ENCODE measurements at regions not wholly inside any gene's neighbourhood (a gene's known extent, or its start where the extent isn't known, plus 50 kb on each side); places are given as distances from the start of the nearest gene placed in this dataset.

- no peak overlapping the region for H3K4me3 Mint-ChIP-seq
- peaks cover 14% of the 10 kb centered on the region for H3K27me3 Mint-ChIP-seq
- H3K4me1 Mint-ChIP-seq (ENCODE audit: low read depth): no peaks in the 10 kb centered on the region
- no peak overlapping the region for H3K27ac Mint-ChIP-seq
- H3K9me3 Mint-ChIP-seq: peaks cover 4% of the 10 kb centered on the region
- no peaks in the 10 kb centered on the region for H3K36me3 Mint-ChIP-seq (ENCODE audit: low read depth)
- intact Hi-C loops (cut with micrococcal nuclease): no loop called here
Observed at GRCh38 chr6:5909721-5910120, 97.0 kb downstream of the NRN1 start.

GRCh38 chr6:5906842-5907241, 99.9 kb downstream of the NRN1 start:
- H3K36me3 Mint-ChIP-seq (ENCODE audit: low read depth): no peaks in the 10 kb centered on the region
- intact Hi-C loops (cut with micrococcal nuclease): no loop called here
- H3K27me3 Mint-ChIP-seq: peaks cover 9% of the 10 kb centered on the region
- no peak overlapping the region for H3K27ac Mint-ChIP-seq
- no peaks in the 10 kb centered on the region for H3K9me3 Mint-ChIP-seq
- H3K4me1 Mint-ChIP-seq (ENCODE audit: low read depth): peaks cover 6% of the 10 kb centered on the region
- no peak overlapping the region for H3K4me3 Mint-ChIP-seq

- Mint-ChIP-seq H3K27me3 (peaks cover 9% of the 10 kb centered on the region), H3K4me1 (ENCODE audit: low read depth) (peaks cover 6% of the 10 kb centered on the region), H3K4me3 (no peak overlapping the region), H3K27ac (no peak overlapping the region), H3K36me3 (ENCODE audit: low read depth) (no peaks in the 10 kb centered on the region), H3K9me3 (no peaks in the 10 kb centered on the region)
- intact Hi-C loops (cut with micrococcal nuclease): no loop called here
Observed at GRCh38 chr6:5906340-5906670, 100.4 kb downstream of the NRN1 start.

- H3K9me3 Mint-ChIP-seq: no peaks in the 10 kb centered on the region
- H3K27me3 Mint-ChIP-seq: peaks cover 4% of the 10 kb centered on the region
- H3K27ac Mint-ChIP-seq: no peak overlapping the region
- H3K4me1 Mint-ChIP-seq (ENCODE audit: low read depth): peaks cover 6% of the 10 kb centered on the region
- H3K4me3 Mint-ChIP-seq: no peak overlapping the region
- no peaks in the 10 kb centered on the region for H3K36me3 Mint-ChIP-seq (ENCODE audit: low read depth)
- intact Hi-C loops (cut with micrococcal nuclease): no loop called here
Observed at GRCh38 chr6:5905431-5906339, 101.0 kb downstream of the NRN1 start.

- intact Hi-C loops (cut with micrococcal nuclease): no loop called here
- Mint-ChIP-seq H3K4me3 (no peak overlapping the region), H3K4me1 (ENCODE audit: low read depth) (peaks cover 6% of the 10 kb centered on the region), H3K36me3 (ENCODE audit: low read depth) (no peaks in the 10 kb centered on the region), H3K27me3 (peaks cover 4% of the 10 kb centered on the region), H3K9me3 (no peaks in the 10 kb centered on the region), H3K27ac (no peak overlapping the region)
Observed at GRCh38 chr6:5904532-5904931, 102.2 kb downstream of the NRN1 start.

- H3K36me3 Mint-ChIP-seq (ENCODE audit: low read depth): no peaks in the 10 kb centered on the region
- no peak overlapping the region for H3K4me3 Mint-ChIP-seq
- H3K27ac Mint-ChIP-seq: no peak overlapping the region
- no peaks in the 10 kb centered on the region for H3K9me3 Mint-ChIP-seq
- peaks cover 6% of the 10 kb centered on the region for H3K4me1 Mint-ChIP-seq (ENCODE audit: low read depth)
- peaks cover 6% of the 10 kb centered on the region for H3K27me3 Mint-ChIP-seq
- intact Hi-C loops (cut with micrococcal nuclease): no loop called here
Observed at GRCh38 chr6:5899216-5900045, 107.3 kb downstream of the NRN1 start.

GRCh38 chr6:5898563-5898962, 108.2 kb downstream of the NRN1 start:
- Mint-ChIP-seq H3K27me3 (peaks cover 6% of the 10 kb centered on the region), H3K4me3 (no peak overlapping the region), H3K36me3 (ENCODE audit: low read depth) (no peaks in the 10 kb centered on the region), H3K27ac (no peak overlapping the region), H3K4me1 (ENCODE audit: low read depth) (peaks cover 6% of the 10 kb centered on the region), H3K9me3 (no peaks in the 10 kb centered on the region)
- intact Hi-C loops (cut with micrococcal nuclease): no loop called here

GRCh38 chr6:5898102-5898501, 108.6 kb downstream of the NRN1 start:
- no peaks in the 10 kb centered on the region for H3K9me3 Mint-ChIP-seq
- no peaks in the 10 kb centered on the region for H3K36me3 Mint-ChIP-seq (ENCODE audit: low read depth)
- intact Hi-C loops (cut with micrococcal nuclease): no loop called here
- H3K27me3 Mint-ChIP-seq: peaks cover 7% of the 10 kb centered on the region
- no peak overlapping the region for H3K4me3 Mint-ChIP-seq
- H3K4me1 Mint-ChIP-seq (ENCODE audit: low read depth): peaks cover 6% of the 10 kb centered on the region
- no peak overlapping the region for H3K27ac Mint-ChIP-seq

- Mint-ChIP-seq H3K27ac (no peak overlapping the region), H3K36me3 (ENCODE audit: low read depth) (no peaks in the 10 kb centered on the region), H3K27me3 (peaks cover 12% of the 10 kb centered on the region), H3K4me3 (no peak overlapping the region), H3K9me3 (no peaks in the 10 kb centered on the region), H3K4me1 (ENCODE audit: low read depth) (no peaks in the 10 kb centered on the region)
- intact Hi-C loops (cut with micrococcal nuclease): no loop called here
Observed at GRCh38 chr6:5896476-5897200, 110.1 kb downstream of the NRN1 start.

GRCh38 chr6:5894357-5894756, 112.4 kb downstream of the NRN1 start:
- intact Hi-C loops (cut with micrococcal nuclease): no loop called here
- Mint-ChIP-seq H3K36me3 (ENCODE audit: low read depth) (no peaks in the 10 kb centered on the region), H3K4me3 (no peak overlapping the region), H3K27ac (no peak overlapping the region), H3K9me3 (no peaks in the 10 kb centered on the region), H3K27me3 (peaks cover 15% of the 10 kb centered on the region), H3K4me1 (ENCODE audit: low read depth) (no peaks in the 10 kb centered on the region)

- H3K4me1 Mint-ChIP-seq (ENCODE audit: low read depth): no peaks in the 10 kb centered on the region
- H3K27me3 Mint-ChIP-seq: peaks cover 13% of the 10 kb centered on the region
- intact Hi-C loops (cut with micrococcal nuclease): no loop called here
- H3K9me3 Mint-ChIP-seq: no peaks in the 10 kb centered on the region
- H3K27ac Mint-ChIP-seq: no peak overlapping the region
- H3K4me3 Mint-ChIP-seq: no peak overlapping the region
- H3K36me3 Mint-ChIP-seq (ENCODE audit: low read depth): no peaks in the 10 kb centered on the region
Observed at GRCh38 chr6:5893295-5893694, 113.4 kb downstream of the NRN1 start.

- no peaks in the 10 kb centered on the region for H3K4me1 Mint-ChIP-seq (ENCODE audit: low read depth)
- H3K27ac Mint-ChIP-seq: no peak overlapping the region
- intact Hi-C loops (cut with micrococcal nuclease): no loop called here
- no peaks in the 10 kb centered on the region for H3K9me3 Mint-ChIP-seq
- no peaks in the 10 kb centered on the region for H3K36me3 Mint-ChIP-seq (ENCODE audit: low read depth)
- peaks cover 13% of the 10 kb centered on the region for H3K27me3 Mint-ChIP-seq
- H3K4me3 Mint-ChIP-seq: no peak overlapping the region
Observed at GRCh38 chr6:5892669-5893068, 114.1 kb downstream of the NRN1 start.

GRCh38 chr6:5878792-5879191, 127.9 kb downstream of the NRN1 start:
- Mint-ChIP-seq H3K4me1 (ENCODE audit: low read depth) (no peaks in the 10 kb centered on the region), H3K4me3 (no peak overlapping the region), H3K27me3 (peaks cover 6% of the 10 kb centered on the region), H3K27ac (no peak overlapping the region), H3K36me3 (ENCODE audit: low read depth) (no peaks in the 10 kb centered on the region), H3K9me3 (no peaks in the 10 kb centered on the region)
- intact Hi-C loops (cut with micrococcal nuclease): no loop called here

GRCh38 chr6:5876076-5876475, 130.6 kb downstream of the NRN1 start:
- Mint-ChIP-seq H3K27me3 (peaks cover 3% of the 10 kb centered on the region), H3K36me3 (ENCODE audit: low read depth) (no peaks in the 10 kb centered on the region), H3K9me3 (no peaks in the 10 kb centered on the region), H3K4me1 (ENCODE audit: low read depth) (no peaks in the 10 kb centered on the region), H3K27ac (no peak overlapping the region), H3K4me3 (no peak overlapping the region)
- intact Hi-C loops (cut with micrococcal nuclease): no loop called here
